Fibroblast of skin of left quadriceps (primary cell): ENCODE measurements at regions not wholly inside any gene's neighbourhood (a gene's known extent, or its start where the extent isn't known, plus 50 kb on each side); places are given as distances from the start of the nearest gene placed in this dataset.

Source experiments
- DNase-seq, 2 experiments: peaks; one replicate each; pipeline ENCODE4 v3.0.0-alpha.2; 2013; ENCODE audit warnings: low read depth in 2 of 2

DNA sequence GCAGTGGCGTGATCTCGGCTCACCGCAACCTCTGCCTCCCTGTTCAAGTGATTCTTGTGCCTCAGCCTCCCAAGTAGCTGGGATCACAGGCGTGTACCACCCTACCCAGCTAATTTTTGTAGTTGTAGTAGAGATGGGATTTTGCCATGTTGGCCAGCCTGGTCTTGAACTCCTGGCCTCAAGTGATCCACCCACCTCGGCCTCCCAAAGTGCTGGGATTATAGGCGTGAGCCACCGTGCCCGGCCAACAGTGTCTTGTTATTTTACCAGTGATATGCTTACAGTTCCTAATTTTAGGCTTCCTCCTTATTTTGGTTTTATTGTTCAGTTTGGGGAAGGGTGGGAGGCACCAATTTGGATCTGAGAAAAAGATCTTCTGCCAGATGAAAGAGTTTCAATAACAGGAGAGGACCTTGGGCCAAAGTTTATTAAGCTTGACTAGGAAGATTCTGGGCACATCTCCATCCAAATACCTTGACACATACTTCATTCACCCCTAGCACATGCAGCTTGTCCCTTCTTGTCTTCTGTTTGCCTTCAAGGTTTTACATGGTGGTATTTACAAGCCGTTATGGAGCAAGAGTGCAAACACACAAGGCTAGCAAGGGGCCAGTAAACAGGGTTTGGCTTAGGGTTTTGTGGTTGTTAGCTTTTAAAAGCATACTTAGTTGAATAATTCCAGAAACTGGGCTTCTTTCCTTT is 168.1 kb upstream of the DMRT1 start:
- no peak for DNase-seq

DNA sequence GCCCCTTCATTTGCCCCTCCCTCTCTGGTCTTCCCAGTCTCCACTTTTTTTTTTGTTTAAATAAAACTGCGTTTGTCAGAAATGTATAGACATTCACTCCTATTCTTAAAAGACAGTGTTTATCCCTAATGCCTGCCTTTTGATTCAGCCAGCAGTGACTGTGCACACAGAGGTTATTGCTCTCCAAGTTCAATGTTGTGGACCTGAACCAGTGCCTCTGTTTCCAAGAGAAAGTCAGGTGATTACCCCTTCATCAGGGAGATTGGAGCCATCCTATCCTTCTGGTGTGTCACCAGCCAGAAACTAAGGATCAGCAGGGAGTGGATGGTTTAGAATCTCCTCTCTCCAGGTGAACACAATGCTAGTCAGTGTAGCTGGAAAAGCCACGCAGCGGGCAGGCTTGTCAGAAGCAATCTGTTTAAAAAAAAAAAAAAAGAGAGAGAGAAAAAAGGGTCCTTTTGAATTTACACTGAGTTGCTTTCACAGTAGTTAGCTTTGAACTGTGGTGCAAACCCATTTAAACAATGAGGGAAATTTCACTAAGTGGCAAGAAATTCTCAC is 167.5 kb upstream of the DMRT1 start:
- no peak for DNase-seq

DNA sequence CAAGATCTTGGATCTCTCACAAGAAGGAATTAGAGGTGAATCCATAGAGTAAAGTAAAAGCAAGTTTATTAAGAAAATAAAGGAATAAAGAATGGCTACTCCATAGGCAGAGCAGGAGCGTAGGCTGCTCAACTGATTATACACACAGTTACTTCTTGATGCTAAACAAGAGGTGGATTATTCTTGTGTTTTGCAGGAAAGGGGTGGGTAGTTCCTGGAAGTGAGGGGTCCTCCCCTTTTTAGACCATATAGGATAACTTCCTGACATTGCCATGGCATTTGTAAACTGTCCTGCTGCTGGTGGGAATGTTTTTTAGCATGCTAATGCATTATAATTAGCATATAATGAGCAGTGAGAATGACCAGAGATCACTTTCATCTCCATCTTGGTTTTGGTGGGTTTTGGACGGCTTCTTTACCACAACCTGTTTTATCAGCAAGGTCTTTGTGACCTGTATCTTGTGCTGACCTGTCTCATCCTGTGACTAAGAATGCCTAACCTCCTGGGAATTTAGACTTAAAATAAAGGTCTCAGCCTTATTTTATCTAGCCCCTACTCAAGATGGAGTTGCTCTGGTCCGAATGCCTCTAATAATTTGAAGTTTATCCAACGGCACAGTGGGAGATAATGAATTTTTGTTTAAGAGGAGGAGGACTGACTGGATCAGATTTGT is 165.7 kb upstream of the DMRT1 start:
- DNase-seq: no peak

DNA sequence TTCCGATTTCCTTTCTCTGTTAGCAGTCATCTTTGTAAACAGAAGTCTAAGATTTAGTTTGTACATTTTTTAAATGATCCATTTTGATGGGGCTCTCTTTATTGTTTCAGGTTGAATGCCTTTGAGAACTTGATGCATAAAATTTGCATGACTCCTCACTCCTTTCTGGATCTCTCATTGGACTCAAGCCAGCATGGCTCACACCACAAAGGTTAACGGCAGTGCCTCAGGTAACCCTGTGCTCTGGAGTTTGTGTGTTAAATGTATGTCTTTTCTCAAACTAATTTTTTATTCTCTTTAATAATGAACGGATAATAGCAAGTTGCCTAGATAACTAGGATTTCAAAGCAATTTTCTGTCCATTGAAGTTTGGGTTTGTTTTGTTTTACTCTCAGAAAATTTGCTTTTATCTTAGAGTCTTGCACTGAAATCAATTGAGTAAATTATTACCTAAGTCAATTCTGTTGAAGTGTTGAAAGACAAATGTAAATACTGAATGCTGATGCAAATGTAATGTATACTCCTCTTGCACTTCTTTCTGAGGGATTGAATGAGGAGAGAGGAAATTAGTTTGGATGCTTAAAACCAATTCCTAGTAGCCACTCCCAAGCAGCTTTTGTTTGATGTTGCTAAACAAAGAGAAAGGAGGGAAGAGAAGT is 164.6 kb upstream of the DMRT1 start:
- no peak for DNase-seq

DNA sequence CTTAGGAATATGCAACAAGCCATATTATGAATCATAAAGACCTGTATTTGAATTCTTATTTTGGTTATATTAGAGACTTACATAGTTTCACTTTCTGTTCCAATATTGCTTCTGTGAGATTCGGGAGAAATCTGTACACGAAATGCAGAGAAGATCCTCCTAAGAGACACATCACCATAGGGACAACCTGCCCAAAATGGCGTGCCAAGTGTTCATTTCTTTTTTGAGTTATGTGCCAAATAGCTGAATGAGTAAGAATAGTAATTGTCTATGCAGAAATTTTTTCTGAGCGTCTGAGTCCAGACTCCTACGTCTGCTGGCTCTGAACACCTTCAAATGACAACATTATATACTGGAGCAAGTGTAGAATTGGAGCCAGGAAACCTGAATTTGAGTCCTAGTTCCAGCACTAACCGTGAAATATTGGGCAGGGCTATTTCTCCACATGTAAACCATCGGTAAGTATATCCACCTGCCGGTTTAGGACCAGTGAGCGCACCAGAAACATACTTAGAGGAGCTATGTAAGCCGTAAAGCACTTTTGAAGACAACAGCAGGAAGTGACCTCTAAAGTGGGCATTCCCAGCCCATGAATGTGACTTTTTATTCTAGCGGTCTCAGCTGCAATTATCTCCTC is 163.9 kb upstream of the DMRT1 start:
- DNase-seq: no peak

DNA sequence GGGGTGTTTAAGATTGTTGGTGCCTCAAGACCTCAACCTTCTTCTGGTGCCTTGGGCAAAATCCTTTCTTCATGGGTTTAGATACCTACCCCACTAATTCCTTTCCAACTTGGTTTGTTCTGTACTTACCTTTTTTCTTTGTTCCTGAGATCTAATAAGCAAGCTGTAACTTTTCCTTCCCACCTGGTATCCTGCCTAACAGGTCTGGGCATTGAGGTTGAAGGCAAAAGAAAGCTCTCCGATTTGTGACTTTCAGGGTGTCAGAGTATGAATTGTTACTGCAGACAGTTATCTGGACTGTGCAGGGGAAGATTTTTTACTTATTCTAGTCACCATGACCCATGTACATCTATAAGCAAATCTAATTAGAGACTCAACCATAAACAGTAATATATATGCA is 162.6 kb upstream of the DMRT1 start:
- no peak for DNase-seq

DNA sequence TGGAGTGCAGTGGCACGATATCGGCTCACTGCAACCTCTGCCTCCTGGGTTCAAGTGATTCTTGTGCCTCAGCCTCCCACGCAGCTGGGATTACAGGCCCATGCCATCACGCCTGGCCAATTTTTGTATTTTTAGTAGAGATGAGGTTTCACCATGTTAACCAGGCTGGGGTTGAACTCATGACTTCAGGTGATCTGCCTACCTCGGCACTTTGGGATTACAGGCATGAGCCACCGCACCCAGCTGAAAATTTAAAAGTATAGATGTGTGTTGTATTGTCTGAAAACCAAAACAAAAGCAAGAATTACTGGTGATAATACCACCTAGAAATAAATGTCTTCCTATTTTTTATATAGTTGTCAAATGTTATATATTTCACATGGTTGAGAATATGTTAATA is 162.0 kb upstream of the DMRT1 start:
- no peak for DNase-seq

DNA sequence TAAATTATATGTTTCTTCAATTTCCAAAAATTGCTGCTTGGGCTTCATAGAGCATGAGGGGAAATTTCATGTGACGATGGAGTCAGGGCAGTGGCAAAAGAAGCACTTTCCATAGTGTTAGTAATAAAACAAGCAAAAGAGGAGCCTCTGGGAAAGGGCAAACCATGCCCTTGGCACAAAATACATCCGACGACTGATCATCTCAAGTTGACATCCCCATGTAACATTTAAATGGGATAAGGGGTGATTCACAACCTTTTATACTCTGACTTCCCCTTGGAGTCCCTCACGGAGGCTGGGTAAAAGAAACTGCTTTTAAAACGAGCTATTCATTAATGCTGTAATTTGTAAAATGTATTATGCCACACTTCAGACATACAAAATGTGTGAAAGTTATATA is 161.4 kb upstream of the DMRT1 start:
- no peak for DNase-seq

DNA sequence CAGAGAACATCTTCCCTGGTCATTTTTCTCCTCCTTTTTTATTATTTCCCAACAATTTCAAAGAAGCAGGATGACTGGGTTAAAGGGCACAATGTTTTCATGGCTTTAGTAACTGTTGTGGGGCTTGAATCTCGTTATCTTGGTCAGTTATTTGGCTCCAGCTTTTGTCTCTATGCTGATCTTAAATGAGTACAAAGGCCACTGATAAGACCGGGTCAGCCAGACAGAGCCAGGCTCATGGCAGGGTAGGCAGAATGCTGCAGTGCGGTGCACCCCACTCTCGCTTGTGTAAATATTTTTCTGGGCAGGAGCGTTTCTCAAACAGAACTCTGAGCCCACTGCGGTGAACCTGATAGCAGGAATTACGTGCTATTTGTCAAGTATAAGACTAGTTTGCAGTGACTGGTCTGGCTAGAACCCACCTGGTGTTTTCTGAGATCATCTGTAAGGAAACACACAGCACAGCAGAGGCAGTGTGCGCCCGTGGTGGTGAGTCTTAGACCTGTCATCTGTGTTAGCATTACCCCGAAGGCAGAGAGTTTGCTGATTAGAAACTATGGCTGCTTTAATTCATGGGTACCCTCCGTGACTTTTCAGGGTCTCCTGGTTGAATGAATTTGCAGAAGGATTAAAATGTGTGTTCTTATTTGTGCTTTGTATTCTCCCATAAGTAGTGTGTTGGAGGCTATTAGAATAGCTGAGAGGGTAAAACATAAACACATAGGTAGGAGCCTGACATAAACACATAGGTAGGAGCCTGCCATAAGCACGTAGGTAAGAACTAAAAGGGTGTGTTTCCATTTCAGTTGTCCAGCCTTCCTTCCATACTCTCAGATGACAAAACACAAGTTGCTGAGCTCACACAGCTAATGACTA is 158.6 kb upstream of the DMRT1 start:
- no peak for DNase-seq

DNA sequence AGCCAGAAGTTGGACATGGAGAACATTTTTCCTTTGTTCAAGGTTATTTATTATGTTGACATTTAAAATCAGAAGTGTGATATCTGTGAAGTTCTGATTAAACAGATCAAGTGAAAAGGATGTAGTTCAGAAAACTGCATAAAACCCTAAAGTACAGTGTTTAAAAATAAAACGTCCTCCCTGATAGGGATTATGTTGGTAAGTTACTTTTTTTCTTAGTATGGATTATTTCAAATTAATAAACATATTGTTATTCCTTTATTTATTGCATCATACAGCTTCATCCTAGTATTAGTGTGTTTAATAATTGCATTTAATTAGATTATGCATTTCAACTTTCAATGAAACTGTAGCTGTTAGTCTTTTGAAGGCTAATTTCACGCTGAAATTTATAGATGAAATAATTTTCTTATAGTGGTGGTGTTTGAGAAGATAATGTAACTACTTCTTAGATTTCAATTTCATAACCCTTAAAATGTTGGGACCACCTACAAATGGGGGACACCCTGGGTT is 157.9 kb upstream of the DMRT1 start:
- DNase-seq: no peak

DNA sequence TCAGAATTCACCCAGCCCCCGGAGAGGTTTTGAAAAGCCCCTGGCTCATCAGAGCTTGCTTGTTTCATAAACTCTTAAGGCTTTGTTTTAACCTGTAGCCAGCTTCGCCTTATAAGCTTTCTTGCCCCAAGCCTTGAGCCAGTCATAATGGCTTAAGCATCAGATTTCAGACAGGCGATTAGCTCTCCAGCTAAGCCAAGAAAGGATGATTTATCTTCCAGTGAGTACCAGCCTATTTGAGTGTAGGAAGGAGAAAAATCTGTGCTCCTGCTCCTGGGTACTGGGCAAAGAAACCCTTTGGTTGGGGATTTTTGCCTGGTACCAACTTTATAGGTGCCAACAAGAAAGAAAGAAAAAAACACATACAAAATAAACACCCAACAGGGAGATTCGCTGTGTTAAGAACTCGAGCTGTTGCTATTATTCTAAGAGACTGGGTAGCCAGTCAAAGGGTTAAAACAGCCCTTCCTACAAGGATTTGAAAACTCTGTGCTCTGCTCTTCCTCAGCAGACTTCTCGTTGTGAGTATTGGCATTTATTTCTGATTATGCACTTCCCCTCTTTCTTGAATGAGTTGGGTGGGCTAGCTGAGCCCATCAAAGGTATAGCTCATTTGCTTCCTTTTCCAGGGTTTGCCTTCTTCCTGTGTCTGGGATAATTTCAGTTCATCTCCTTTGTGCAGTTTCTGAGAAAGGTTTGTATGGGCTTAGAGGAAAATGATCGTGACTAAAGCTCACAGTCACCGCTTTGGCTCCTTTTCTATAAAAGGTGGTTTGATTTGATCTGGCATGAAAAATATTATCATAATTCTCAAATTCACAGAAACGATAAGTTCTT is 157.2 kb upstream of the DMRT1 start:
- DNase-seq: peak; percentile 57 to 59

DNA sequence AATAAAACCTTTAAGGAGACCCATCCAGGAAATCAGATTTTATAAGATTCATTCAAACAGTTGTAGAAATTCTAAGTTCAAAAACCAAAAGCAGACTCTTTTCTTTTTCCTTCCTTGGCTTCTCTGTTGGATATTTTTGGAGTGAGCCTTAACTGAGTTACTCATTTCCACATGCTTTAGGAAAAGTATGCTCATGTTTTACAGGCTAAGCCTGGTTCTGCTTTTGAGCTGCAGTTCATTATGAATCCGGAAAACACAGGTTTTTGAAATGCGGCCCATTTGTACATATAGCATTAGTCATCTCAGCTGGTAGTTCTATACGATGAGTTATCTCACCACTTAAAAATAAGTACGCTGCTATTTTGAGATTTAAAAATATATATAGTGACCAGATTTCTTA is 156.6 kb upstream of the DMRT1 start:
- DNase-seq: peak; percentile 86 to 87

DNA sequence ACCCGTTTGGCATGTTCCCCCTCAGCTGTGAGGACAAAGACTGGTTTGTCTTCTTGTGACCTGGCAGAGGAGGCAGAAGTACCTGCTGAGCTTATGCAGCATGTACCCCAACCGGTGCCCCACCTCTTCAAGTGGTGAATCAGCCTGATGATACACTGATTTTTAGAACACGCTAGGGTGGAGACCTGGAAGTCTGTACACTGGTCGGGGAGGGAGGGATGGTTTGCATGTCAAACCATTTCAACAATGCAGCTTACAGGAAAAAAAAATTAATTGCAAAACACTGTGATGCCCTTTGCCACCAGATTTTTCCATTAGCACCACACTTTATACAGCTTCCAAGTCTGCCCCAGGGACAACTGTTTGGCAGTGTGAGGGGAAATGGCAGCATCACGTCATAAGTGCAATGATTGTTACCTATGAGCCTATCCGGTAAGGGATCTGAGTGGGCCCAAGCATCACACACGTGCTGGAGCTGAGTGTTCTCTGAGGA is 155.1 kb upstream of the DMRT1 start:
- no peak for DNase-seq

DNA sequence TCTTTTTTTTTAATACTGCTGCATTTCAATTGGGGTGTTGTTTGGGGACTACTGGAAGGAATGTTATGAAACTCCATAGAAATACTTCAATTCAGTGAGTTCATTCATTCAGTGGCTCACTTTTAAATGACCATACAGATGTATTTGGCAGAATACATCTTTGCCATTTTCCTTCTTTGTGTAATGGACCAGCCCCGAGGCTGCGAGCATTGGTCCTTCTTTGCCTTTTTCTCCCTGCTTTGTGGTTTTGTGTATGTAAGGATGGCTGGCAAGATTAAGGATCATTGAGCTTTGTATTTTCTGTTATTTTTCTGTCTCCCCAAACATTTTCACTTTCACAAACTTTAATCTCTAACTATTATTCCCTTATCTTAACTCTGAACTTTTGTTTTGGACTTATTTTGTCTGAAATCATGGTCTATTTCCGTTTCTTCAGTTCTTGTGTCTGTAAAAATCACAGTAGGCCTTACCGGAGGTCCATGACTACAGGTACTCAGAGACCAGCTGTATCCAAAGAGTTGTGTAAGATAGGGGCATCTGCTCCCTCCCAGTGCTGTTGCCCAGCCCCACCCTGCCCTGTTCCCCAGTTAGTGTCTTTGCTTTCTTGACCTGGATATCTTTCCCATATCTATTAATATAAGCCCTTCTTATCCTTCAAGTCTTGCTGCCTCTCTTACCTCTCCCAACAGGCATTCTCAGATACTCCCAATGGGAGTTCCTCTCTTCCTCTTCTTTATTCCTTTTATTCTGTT is 154.3 kb upstream of the DMRT1 start:
- no peak for DNase-seq

DNA sequence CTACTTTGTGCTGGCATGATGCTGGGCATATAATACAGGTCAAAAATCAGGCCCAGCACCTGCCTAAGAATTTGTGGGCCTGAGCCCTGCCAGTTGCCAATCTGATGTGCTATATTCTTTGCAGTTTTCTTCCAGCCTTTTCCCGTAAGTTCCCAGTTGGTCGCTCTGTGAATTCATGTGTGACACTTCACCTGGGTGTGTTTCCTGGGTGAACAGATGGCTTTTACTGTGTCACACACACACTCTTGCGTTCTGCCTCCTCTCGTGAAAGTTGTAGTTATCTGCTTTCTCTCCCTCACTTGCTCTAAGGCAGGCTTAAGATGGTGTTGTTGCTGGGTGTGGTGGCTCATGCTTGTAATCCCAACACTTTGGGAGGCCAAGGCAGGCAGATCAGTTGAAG is 153.5 kb upstream of the DMRT1 start:
- DNase-seq: no peak

DNA sequence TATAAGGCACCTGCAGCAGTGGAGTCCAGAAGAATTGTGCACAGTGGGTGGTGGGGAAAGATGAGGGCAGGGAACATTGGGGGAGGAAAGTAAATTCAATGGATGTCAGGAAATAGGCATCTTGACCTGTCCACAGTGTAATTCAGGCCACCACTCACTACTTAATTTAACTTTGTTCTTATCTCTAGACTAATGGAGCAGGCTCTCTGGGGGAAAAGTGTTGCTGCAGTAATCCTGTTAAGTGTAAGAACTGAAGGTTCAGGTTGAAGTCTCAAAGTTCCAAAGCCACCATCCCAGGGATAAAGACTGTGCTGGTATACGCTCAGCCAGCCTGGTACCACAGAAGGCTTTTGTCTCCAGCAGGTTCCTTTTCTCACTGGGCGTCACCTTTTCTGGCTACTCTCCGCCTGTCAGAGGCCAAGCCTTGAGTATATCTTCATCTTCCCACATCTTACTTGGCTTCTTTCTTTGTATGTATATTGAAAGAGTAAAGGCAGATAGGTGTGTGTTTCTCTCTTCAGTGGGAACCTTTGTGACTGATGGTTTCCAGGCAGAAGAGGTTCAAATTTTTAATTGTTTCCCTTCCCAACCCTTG is 150.9 kb upstream of the DMRT1 start:
- no peak for DNase-seq

DNA sequence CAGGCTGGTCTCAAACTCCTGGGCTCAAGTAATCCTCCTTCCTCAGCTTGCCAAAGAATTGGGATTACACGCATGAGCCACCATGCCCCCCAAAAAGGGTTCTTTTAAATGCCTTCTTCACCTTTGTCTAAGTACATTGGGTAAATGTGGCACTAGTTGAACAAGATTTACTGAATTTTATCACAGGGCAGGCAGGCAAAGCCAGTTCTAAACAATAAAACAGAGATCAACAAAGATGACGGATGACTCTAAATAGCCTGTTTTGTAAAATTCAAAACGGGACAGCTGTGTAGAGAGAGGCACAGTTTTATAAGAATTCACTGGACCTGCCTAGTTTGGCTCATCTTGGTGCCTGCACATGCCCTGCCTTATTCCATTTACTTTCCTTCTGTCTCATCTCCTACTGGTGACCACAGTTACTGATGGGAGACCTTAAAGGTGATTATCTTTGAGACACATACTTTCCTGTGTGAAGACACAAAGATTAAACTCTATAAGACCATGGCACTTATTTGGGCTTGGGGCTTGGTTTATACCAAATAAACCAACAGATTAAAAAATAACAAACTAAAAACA is 149.6 kb upstream of the DMRT1 start:
- no peak for DNase-seq

DNA sequence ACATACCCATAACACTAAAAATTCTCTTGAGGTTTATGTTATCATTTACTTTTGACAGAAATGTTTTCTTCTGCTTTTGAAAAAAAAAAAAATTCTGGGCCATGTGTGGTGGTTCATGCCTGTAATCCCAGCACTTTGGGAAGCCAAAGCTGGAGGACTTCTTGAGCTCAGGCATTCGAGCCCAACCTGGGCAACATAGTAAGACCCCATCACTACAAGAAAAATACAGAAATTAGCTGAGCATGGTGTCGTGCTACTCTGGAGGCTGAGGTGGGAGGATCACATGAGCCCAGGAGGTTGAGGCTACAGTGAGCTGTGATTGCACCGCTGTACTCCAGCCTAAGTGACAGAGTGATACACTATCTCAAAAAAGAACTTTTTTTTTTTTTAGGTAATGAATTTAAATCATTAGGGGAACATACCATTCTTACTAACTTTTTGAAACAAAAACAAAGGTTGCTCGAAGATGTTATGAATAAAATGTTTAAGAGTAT is 148.8 kb upstream of the DMRT1 start:
- DNase-seq: no peak
